HG02759 (cell line): ENCODE measurements at regions not wholly inside any gene's neighbourhood (a gene's known extent, or its start where the extent isn't known, plus 50 kb on each side); places are given as distances from the start of the nearest gene placed in this dataset.
"Not testable (repeated sequence)": the region's sequence is repeated elsewhere in the genome, so short reads cannot be mapped to it uniquely, and the experiment has no call there.

ENCODE experiments used
- ATAC-seq: cut with Tn5 transposase; IDR thresholded peaks from one replicate; pipeline ENCODE4 v1.9.1; 2021; ENCODE audit warnings: mild to moderate bottlenecking, moderate library complexity; ENCODE audit not compliant: unreplicated experiment

DNA sequence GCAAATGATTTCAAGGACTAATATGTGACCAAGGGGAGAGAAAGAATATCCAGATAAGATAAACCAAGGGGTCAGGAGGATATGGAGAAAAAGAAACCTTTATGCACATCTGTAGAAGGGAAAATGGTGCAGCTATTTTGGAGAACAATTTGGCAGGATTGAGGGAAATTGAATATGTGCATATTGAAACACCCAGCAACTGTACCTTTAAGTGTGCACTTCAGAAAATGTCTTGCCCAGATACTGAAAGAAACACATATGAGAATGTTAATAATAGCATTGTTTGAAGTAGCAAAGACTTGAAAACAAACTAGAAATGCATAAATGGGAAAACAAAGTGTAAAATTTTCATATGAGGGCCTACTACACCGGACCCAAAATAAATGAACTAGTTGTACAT lies 599.6 kb downstream of the PSAT1 start:
- ATAC-seq, result no peak

- ATAC-seq, result no peak
These were observed 601.3 kb downstream of the PSAT1 start for GRCh38 chr9:78898234-78898633.

DNA sequence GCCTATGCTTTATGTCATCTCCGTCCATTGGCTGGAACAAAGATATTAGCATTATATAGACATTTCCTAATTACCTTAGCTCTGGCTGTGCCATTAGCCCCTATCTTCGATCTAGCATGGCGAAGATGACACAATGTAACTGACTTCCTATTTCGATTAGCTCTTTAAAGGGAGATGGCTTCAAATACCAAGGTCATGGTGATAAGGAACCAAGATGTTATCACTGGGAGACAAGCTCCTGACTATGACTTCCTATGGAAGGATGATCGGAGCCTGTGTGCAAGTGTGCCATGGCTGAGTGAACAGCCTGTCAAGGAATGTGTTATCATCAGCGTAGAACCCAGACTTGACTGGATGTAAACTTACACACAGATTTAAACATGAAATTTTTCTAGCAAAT lies 602.1 kb downstream of the PSAT1 start:
- no peak for ATAC-seq

DNA sequence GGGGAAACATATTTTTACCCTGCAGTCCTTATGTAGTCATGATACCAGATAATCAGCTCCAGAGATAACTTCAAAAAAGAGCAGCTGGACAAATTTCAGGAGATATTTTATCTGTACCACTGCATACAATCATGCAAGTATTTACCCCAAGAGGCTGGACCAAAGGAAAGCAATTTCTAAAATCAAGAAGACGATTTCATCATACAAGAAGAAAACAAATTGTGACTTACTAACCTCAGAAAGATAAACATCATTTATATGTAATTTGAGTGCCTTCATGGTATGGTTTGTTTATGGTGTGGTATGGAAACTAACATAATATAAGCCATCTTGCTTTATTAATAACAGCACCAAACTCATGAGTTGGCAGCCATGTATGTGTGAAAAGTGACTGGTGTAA lies 603.6 kb downstream of the PSAT1 start:
- no peak for ATAC-seq

GRCh38 chr9:78902051-78902450 lies 605.1 kb downstream of the PSAT1 start:
- no peak for ATAC-seq

GRCh38 chr9:78903581-78903980 lies 606.7 kb downstream of the PSAT1 start:
- ATAC-seq, result no peak

DNA sequence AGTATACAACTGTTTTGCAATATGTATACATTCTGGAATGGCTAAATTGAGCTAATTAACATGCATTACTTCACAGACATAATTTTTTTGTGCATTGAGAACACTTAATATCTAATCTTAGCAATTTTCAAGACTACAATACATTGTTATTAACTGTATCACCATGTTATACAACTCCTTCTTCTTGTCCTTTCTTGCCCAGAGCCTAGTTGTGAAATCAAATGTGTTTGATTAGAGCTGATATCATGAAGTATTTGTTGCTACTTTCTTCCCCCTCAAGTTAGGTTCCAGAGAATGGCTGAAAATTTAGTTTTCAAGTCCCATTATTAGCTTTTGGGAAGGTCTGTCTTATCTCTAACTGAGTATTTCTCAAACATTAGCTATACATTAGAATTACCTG lies 607.8 kb downstream of the PSAT1 start:
- ATAC-seq, result no peak

DNA sequence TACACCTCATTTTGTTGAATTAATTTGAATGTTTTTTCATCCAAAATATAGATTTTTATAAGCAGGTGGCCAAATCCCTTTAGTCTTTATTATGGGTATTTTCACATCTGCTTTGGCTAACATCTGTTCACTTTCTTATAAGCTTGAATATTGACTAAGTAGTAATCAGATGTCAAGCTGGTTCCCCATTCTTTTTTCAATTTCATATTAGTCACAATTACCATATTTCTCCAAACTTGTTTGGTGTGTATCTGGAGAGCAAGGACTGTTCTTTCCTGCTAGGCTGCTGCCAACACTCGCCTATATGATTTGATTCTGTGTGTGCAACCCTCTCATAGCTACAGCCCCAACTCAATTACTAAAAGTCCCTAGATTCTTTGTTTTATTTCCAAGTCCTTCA lies 608.5 kb downstream of the PSAT1 start:
- no peak for ATAC-seq

- no peak for ATAC-seq
These were observed 609.2 kb downstream of the PSAT1 start for GRCh38 chr9:78905986-78906755.

- no peak for ATAC-seq
These were observed 612.6 kb downstream of the PSAT1 start for GRCh38 chr9:78909566-78909965.

GRCh38 chr9:78916884-78917283 lies 620.0 kb downstream of the PSAT1 start:
- not testable (repeated sequence) for ATAC-seq

- no peak for ATAC-seq
These were observed 622.1 kb downstream of the PSAT1 start for GRCh38 chr9:78918976-78919375.

- ATAC-seq, result no peak
These were observed 622.8 kb downstream of the PSAT1 start for GRCh38 chr9:78919701-78920100.

GRCh38 chr9:78921341-78921740 lies 624.4 kb downstream of the PSAT1 start:
- ATAC-seq, result no peak

DNA sequence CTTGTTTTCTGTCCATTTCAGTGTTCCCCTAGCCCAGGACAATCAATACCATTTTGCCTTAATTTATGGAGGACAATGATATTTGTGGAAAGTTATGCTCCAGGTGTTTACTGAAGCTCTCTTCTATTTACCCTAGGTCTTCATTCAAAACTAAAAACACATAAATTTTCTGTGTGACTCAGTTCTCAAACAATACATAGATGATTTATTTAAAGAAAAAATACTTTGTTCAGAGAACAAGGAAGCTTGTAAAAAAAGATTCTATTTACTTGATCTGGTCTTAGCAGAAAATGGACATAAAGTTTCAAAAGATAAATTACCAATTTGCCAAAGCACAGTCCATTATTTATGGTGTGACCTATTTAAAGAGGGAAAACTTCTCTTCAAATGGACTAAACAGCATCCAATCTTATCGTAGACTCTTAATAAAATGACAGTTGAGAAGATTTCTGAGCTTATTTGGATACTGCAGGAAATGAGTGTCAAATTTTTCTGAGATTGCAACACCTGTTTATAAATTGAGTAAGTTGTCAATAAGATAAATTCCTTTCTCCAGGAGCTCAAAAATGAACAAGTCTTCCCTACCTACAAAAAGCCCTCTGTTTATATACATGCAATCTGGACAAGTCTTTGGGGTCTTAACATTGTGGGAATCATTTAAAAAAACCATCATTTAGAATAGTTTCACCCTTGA lies 627.2 kb downstream of the PSAT1 start:
- ATAC-seq, result no peak

DNA sequence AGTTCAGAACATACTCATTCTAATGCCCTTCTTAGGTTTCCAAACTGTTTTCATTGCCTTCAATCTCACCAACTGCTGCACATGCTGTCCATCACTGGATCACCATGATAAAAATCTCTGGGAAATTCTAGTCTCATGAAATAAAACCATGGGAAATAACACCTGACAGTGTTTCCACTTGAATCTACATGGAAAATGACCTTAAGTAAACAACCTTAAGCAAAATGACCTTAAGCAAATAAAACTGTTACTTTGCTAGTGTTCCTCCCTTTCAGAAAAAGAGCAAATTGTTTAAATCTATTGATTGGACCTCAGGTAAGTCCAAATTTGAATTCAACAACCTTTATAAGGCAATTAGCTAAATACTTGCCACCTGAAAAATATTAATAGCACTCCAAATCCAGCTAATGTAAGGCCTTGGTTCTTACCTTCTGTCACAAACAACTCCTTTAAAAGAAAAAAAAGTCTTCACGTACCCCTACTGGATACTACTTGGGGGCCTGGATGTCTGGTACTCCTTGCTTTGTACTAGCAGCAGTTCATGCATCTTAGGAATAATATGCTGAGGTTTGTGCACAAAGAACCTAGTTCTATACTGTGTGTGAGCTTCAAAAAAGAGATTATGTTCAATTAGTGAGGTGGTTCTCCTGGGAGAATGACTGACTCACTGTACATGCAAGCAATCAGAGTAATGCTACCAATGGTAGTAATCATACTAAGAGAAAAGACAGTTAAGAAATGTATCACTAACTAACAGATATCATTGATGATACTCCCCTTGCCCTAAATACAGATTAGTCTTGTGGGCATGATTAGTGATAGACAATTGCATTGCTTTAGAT lies 630.4 kb downstream of the PSAT1 start:
- ATAC-seq, result no peak

GRCh38 chr9:78928625-78929405 lies 631.9 kb downstream of the PSAT1 start:
- ATAC-seq, result no peak

DNA sequence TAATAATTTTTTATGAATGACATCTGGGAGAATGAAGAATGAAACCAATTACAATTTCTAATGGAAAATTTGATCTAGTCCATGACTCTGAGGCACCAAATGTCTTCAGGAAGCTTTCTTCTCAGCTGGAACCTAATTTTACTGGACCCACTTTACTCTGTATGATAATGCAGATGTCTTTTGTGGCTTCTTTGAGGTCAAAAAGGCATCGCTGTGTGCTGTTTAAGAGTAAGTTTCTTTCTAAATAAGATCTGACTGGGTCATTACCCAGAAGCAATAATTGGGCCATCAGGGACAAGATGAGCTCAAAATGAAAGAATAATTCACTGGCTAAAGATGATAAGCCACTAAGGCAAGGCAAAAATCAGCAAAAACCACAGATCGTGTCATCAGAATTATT lies 633.4 kb downstream of the PSAT1 start:
- no peak for ATAC-seq

GRCh38 chr9:78932849-78933627 lies 636.1 kb downstream of the PSAT1 start:
- no peak for ATAC-seq

DNA sequence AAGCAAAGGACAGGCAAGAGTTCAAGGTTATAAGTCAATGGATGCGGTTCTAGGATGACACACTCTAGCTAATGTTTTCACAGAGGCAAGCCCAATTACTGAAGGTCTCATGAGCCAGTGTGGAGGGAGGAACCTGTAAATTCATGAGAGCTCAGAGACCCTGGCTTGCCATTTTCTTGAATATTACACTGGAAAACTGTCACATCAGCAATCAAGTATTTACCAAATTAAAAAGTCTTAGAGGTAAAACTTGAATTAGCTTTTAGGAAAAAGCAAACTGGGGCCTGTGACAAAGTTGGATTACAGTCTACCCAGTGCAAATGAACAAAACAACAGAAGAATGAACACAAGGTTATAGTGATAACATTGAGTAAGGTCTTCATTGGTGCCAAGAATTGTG lies 636.9 kb upstream of the TLE4 start:
- no peak for ATAC-seq
